Liver (tissue), 2 donors: ENCODE measurements at regions not wholly inside any gene's neighbourhood (a gene's known extent, or its start where the extent isn't known, plus 50 kb on each side); places are given as distances from the start of the nearest gene placed in this dataset.

Experiments
- CTCF ChIP-seq: fragments of 150-350 bp; IDR thresholded peaks from 2 replicates; pipeline ENCODE4 v1.5.1; 2017; ENCODE audit warnings: improper control_type of control experiment, low read depth, low read length; ENCODE audit not compliant: missing input control
- MAX ChIP-seq: IDR thresholded peaks from 2 replicates; pipeline ENCODE4 v1.6.1; 2016; ENCODE audit warnings: antibody characterized with exemption
- YY1 ChIP-seq: IDR thresholded peaks from 2 replicates; pipeline ENCODE4 v1.6.1; 2016; ENCODE audit warnings: antibody characterized with exemption, mild to moderate bottlenecking
- donor health status: healthy.

GRCh38 chr10:124150807-124151417 lies 57.5 kb upstream of the CHST15 start:
- TF ChIP-seq CTCF (no peak), MAX (no peak), YY1 (no peak)
